Prostate gland (tissue), 2 donors: ENCODE measurements at regions not wholly inside any gene's neighbourhood (a gene's known extent, or its start where the extent isn't known, plus 50 kb on each side); places are given as distances from the start of the nearest gene placed in this dataset.

Source experiments
- POLR2A ChIP-seq: fragments of 450-650 bp; IDR thresholded peaks from one replicate; pipeline ENCODE4 v1.6.1; 2016; ENCODE audit warnings: antibody characterized with exemption, mild to moderate bottlenecking
- POLR2AphosphoS5 ChIP-seq: sonication (generic); formaldehyde crosslinking; IDR thresholded peaks from one replicate; pipeline ENCODE4 v1.6.1; 2017; ENCODE audit warnings: antibody characterized with exemption
- TF ChIP-seq, protein P1 (sequence below), 4 experiments: fragments of 200-600 bp in 2 of 4; fragments of 450-650 bp in 2 of 4; sonication (generic) in 2 of 4; IDR thresholded peaks; 1 replicate in 3 of 4; 2 replicates in 1 of 4; pipeline ENCODE4 v1.5.1; 2016 to 2019; ENCODE audit warnings: antibody characterized with exemption in 4 of 4, mild to moderate bottlenecking in 2 of 4, moderate library complexity in 2 of 4

DNA sequence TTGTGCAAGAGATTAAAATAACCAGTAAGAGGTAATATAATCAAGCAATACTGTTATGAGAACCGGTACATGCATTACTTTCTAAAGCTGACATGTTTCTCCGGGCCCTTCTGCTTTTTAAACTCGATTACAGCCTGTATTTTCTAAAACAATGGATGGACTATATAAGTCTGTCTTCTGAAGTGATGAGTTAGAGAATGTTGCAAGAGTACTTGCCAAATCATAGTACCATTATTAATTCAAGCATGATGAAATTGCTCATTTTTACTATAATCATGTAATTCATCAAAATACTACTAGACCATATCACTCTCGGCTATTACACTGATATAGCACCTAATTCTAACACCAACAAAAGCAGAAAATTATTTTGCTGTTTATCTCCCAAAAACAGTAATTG, 1240.3 kb upstream of the ACVR2A start:
- TF ChIP-seq, protein P1, sequence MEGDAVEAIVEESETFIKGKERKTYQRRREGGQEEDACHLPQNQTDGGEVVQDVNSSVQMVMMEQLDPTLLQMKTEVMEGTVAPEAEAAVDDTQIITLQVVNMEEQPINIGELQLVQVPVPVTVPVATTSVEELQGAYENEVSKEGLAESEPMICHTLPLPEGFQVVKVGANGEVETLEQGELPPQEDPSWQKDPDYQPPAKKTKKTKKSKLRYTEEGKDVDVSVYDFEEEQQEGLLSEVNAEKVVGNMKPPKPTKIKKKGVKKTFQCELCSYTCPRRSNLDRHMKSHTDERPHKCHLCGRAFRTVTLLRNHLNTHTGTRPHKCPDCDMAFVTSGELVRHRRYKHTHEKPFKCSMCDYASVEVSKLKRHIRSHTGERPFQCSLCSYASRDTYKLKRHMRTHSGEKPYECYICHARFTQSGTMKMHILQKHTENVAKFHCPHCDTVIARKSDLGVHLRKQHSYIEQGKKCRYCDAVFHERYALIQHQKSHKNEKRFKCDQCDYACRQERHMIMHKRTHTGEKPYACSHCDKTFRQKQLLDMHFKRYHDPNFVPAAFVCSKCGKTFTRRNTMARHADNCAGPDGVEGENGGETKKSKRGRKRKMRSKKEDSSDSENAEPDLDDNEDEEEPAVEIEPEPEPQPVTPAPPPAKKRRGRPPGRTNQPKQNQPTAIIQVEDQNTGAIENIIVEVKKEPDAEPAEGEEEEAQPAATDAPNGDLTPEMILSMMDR (IDR thresholded peaks at IDR 0.05) = no peak
- no peak for TF ChIP-seq POLR2A
- TF ChIP-seq POLR2AphosphoS5 = no peak
